ENCODE measurements at regions not wholly inside any gene's neighbourhood (a gene's known extent, or its start where the extent isn't known, plus 50 kb on each side); places are given as distances from the start of the nearest gene placed in this dataset.

DNA sequence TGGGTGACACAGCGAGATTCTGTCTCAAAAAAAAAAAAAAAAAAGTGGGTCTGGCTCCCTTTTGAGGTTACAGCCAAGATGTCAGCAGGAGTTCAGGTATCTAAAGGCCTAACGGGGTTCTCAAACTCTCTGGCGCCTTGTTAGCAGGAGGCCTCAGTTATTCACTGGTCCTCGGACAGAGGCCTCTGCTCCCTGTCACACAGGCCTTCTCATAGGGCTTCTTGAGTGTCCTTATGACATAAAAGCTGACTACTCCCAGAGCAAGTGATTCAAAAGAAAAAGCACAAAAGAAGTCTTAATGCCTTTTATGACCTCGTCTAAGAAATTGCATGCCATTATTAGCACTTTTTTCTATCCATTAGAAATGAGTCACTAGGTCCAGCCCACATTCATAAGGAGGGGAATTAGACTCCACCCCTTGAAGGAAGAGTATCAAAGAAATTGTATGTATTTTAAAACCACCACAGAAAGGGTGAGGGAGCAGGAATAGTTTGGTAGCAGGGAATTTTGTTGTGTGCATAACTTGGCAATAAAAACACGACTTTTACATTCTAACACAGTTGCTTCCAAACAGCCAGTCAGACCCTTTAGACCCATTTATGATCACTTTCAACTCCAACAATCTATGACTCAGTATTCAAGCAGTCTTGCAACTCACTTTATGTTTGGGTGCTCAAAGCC is 90.3 kb downstream of the MEX3B start:
- intact Hi-C loops (cut with DNase I) = no loop called here
- no peak overlapping the region for H3K4me3 ChIP-seq
- ATAC-seq = no peak
- H3K4me1 ChIP-seq = no peaks in the 10 kb centered on the region
- no peak overlapping the region for H3K27ac ChIP-seq
- H3K27me3 ChIP-seq = no peaks in the 10 kb centered on the region
- no peak for DNase-seq
- H3K9me3 ChIP-seq = no peaks in the 10 kb centered on the region
- TF ChIP-seq, protein P1, sequence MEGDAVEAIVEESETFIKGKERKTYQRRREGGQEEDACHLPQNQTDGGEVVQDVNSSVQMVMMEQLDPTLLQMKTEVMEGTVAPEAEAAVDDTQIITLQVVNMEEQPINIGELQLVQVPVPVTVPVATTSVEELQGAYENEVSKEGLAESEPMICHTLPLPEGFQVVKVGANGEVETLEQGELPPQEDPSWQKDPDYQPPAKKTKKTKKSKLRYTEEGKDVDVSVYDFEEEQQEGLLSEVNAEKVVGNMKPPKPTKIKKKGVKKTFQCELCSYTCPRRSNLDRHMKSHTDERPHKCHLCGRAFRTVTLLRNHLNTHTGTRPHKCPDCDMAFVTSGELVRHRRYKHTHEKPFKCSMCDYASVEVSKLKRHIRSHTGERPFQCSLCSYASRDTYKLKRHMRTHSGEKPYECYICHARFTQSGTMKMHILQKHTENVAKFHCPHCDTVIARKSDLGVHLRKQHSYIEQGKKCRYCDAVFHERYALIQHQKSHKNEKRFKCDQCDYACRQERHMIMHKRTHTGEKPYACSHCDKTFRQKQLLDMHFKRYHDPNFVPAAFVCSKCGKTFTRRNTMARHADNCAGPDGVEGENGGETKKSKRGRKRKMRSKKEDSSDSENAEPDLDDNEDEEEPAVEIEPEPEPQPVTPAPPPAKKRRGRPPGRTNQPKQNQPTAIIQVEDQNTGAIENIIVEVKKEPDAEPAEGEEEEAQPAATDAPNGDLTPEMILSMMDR (IDR thresholded peaks at IDR 0.05) = no peak
- TF ChIP-seq POLR2A (IDR thresholded peaks at IDR 0.05) = no peak
- WGBS, 2 donors = 84 to 87% methylated on average over 6 of the region's 6 CpGs
- no peaks in the 10 kb centered on the region for H3K36me3 ChIP-seq (replicated peaks in 1 of 2; ENCODE audit: insufficient read depth in 1 of 2, low read depth in 2 of 2)

DNA sequence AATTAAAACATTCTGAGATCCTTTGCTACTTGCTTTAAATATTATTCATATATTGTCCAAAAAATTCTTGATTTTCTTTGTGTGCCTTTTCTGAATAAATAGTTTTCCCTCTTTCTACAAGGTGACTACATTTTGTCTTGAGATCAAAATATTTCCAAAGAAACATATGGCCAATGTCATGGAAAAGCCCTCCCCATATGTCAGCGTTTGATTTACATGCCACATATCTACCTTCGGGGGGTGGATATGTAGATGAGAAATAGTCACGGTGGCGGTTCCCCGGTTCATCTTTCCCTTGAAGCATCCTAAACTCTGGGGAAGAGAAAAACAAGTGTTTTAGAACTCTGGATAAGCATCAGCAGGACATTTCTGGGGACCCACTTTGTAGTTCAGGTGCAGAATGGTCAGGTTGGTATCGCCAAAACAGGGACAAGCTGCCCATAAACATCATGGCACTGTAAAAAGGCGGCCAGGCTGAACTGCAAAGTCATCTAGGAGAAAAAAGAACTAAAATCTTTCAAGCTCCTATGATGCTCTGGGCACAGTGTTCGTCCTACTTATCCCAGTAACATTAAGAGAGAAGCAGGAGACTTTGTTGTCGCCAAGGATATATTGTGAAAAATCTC is 91.5 kb downstream of the MEX3B start:
- 82 to 85% methylated on average over 9 of the region's 9 CpGs for WGBS, 2 donors
- intact Hi-C loops (cut with DNase I) = no loop called here
- Histone ChIP-seq H3K4me1 (no peaks in the 10 kb centered on the region), H3K4me3 (no peak overlapping the region), H3K27me3 (no peaks in the 10 kb centered on the region), H3K27ac (no peak overlapping the region), H3K36me3 (replicated peaks in 1 of 2; ENCODE audit: insufficient read depth in 1 of 2, low read depth in 2 of 2) (no peaks in the 10 kb centered on the region), H3K9me3 (no peaks in the 10 kb centered on the region)
- DNase-seq (no peak), ATAC-seq (no peak)
- TF ChIP-seq POLR2A (IDR thresholded peaks at IDR 0.05) = no peak
- TF ChIP-seq, protein P1 (IDR thresholded peaks at IDR 0.05) = no peak

DNA sequence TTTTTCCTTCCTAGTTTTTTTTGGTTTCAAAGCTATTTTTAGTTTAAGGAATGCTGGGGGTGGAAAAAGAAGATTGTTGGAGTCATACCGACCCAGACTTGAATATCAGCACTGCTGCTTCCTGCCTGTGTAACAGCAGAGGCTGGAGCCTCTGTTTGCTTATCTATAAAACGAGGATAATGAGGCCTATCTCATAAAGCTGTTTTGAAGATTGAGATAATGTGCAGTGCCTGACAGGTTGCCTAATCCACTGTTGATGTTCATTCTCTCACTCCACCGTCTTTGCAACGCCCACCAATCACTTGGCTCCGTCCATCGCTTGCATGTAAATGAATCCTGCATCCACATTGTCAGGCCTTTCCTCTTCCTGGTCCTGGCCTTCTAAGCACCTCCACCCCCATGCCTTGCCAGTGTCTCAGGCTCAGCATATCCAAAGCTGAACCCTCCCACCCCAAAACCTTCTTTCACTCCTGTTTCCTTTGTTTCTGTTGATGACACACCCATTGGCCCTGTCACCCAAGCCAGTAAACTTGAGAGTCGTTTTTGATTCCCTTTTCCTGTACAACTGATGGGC is 94.9 kb downstream of the MEX3B start:
- no peaks in the 10 kb centered on the region for H3K36me3 ChIP-seq (replicated peaks in 1 of 2; ENCODE audit: insufficient read depth in 1 of 2, low read depth in 2 of 2)
- H3K4me1 ChIP-seq = no peaks in the 10 kb centered on the region
- WGBS, 2 donors = 51 to 53% methylated on average over 7 of the region's 7 CpGs
- TF ChIP-seq POLR2A (IDR thresholded peaks at IDR 0.05) = no peak
- TF ChIP-seq, protein P1 (IDR thresholded peaks at IDR 0.05) = no peak
- intact Hi-C loops (cut with DNase I) = no loop called here
- H3K27ac ChIP-seq = no peak overlapping the region
- ATAC-seq (no peak), DNase-seq (no peak)
- no peaks in the 10 kb centered on the region for H3K27me3 ChIP-seq
- H3K4me3 ChIP-seq = no peak overlapping the region
- H3K9me3 ChIP-seq = no peaks in the 10 kb centered on the region

DNA sequence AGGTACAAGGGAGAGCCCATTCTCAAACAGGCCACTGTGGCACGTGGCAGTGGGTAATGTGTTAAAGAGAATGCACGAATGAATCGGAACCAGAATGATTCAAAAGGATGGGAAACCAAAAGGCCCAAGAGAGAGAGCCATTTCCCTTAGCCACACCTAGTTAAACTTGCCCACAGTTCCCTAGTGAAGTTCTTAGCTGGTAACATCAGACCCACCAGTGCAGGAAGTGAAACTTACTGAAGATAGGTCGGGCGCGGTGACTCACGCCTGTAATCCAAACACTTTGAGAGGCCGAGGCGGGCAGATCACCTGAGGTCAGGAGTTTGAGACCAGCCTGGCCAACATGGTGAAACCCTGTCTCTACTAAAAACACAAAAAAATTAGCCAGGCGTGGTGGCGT is 97.1 kb downstream of the MEX3B start:
- no peak for TF ChIP-seq POLR2A (IDR thresholded peaks at IDR 0.05)
- TF ChIP-seq, protein P1 (IDR thresholded peaks at IDR 0.05) = no peak
- no peaks in the 10 kb centered on the region for H3K4me1 ChIP-seq
- H3K9me3 ChIP-seq = no peaks in the 10 kb centered on the region
- DNase-seq (no peak), ATAC-seq (no peak)
- WGBS, 2 donors = 78 to 85% methylated on average over 11 of the region's 11 CpGs
- H3K36me3 ChIP-seq (replicated peaks in 1 of 2; ENCODE audit: insufficient read depth in 1 of 2, low read depth in 2 of 2) = no peaks in the 10 kb centered on the region
- no peak overlapping the region for H3K27ac ChIP-seq
- no peak overlapping the region for H3K4me3 ChIP-seq
- no peaks in the 10 kb centered on the region for H3K27me3 ChIP-seq
- intact Hi-C loops (cut with DNase I) = no loop called here
